ENCODE measurements at regions not wholly inside any gene's neighbourhood (a gene's known extent, or its start where the extent isn't known, plus 50 kb on each side); places are given as distances from the start of the nearest gene placed in this dataset.

DNA sequence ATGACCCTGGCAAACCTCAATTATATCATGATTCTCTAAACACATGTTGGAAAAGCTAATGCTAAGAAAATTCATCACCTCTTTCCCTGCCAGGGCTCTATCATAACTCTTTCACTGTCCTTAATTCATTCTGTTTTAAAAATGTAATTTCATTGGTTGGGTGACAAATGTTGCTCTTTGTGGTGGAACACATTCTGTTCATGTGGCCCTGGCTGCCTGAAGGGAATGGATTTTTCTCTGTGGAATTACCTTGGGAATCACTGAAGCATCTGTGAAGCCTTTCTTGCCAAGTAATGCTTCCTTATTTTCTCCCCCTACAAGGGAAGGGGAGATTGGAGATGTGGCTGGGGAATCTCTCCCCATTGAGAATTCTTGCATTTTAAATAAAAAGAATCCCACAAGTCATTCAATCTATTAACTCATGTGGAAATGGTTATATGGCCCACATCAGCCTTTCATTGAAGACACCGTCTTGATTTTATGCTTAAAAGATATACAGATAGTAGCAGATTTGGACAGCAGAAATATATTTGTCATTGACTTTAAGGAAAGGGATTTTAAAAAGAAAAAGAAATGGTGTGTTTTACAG is 201.8 kb upstream of the NMUR2 start:
- TF ChIP-seq, protein P1, sequence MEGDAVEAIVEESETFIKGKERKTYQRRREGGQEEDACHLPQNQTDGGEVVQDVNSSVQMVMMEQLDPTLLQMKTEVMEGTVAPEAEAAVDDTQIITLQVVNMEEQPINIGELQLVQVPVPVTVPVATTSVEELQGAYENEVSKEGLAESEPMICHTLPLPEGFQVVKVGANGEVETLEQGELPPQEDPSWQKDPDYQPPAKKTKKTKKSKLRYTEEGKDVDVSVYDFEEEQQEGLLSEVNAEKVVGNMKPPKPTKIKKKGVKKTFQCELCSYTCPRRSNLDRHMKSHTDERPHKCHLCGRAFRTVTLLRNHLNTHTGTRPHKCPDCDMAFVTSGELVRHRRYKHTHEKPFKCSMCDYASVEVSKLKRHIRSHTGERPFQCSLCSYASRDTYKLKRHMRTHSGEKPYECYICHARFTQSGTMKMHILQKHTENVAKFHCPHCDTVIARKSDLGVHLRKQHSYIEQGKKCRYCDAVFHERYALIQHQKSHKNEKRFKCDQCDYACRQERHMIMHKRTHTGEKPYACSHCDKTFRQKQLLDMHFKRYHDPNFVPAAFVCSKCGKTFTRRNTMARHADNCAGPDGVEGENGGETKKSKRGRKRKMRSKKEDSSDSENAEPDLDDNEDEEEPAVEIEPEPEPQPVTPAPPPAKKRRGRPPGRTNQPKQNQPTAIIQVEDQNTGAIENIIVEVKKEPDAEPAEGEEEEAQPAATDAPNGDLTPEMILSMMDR (IDR thresholded peaks at IDR 0.05; ENCODE audit: insufficient read depth, low read depth, low read length, missing control alignments) = no peak
- H3K4me3 ChIP-seq (ENCODE audit: low read depth, low read length) = no peak overlapping the region
- no peak for DNase-seq (ENCODE audit: low read depth)

DNA sequence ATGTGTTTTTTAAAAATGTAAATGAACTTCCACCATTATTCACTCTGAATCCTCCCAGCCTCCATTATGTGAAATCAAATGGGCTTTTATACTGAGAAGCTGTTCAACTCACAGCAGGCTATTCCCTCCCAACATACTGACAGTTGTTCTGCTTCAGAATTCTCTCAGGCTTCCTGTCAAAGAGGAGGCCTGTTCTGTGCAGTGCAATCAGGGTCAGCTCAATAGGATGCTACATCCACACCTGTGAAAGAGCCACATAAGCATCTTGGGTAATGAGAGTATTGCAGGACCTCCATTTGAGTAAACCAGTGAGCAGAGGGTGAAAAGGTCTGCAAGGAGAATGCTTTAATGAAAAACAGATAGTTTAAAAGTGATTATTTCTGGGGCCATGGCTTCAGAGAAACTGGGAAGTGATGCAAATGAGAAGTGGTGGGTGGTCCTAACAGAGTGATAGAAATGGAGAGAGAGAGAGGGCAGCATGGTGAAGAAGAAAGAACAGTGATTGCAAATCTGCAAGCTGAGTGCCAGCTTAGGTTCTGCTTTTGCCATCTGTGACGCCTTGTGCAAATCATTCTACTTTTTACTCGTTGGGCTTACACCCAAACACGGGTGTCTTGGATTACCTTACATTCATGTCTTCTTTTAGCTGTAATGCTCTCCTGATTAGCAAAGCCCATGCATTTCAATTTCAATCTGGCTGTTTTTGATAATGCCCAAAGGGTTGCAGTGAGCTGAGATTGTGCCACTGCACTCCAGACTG is 202.5 kb upstream of the NMUR2 start:
- no peak overlapping the region for H3K4me3 ChIP-seq (ENCODE audit: low read depth, low read length)
- TF ChIP-seq, protein P1 (IDR thresholded peaks at IDR 0.05; ENCODE audit: insufficient read depth, low read depth, low read length, missing control alignments) = no peak
- DNase-seq (ENCODE audit: low read depth) = no peak

DNA sequence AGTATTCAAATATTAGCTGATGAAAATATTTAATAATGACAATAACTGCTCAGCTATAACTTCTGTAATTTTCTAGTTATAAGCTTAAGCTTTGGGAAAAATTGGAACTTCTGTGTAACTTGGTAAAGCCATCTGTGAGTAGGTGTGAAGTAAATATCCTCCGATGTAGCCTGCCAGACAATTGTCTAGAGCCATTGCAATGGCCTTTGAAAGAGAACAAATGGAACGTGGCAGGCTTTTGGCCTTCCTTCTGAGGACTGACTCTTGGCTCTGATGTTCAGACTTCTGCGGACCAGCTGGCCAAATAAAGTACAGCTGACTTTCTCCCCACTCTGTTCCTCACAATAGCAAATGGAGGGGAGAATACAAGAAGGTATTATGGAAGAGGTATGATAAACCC is 203.4 kb upstream of the NMUR2 start:
- TF ChIP-seq, protein P1 (IDR thresholded peaks at IDR 0.05; ENCODE audit: insufficient read depth, low read depth, low read length, missing control alignments) = no peak
- DNase-seq (ENCODE audit: low read depth) = no peak
- H3K4me3 ChIP-seq (ENCODE audit: low read depth, low read length) = no peak overlapping the region

DNA sequence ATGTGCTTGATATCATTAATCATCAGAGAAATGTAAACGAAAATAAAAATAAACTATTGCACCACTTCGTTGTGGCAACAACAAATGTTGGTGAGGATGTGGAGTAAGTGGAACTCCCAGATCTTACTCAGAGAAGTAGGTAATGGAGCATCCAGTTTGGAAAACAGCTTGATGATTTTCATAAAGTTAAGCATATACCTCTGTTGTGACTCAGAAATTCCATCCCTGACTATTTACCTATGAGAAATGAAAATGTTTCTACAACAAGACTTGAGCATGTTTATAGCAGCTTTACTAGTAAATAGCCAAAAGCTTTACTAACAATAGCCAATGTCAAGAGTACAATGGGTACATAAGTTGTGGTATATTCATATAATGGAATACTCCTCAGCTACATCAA is 214.7 kb upstream of the NMUR2 start:
- H3K4me3 ChIP-seq (ENCODE audit: low read depth, low read length) = no peak overlapping the region
- TF ChIP-seq, protein P1 (IDR thresholded peaks at IDR 0.05; ENCODE audit: insufficient read depth, low read depth, low read length, missing control alignments) = no peak
- no peak for DNase-seq (ENCODE audit: low read depth)

DNA sequence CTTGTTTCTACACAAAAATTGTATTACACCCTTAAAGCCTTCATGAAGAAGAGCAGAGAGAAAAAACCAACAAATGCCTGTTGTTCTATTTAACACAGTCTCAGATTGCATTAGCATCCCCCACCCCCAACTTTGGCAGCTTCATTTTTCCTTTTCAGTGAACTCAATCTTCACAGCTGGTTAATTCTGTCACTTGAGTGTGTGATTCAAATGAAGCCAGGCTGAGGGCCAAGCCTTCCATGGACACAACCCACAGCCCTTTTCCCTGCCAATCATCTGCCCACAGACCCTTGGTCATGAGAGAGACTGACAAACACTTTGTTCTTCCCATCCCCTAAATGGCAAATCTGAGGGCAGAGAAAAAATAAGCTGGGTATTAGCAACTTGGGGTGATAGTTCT is 217.5 kb upstream of the NMUR2 start:
- TF ChIP-seq, protein P1 (IDR thresholded peaks at IDR 0.05; ENCODE audit: insufficient read depth, low read depth, low read length, missing control alignments) = no peak
- H3K4me3 ChIP-seq (ENCODE audit: low read depth, low read length) = no peak overlapping the region
- DNase-seq (ENCODE audit: low read depth) = no peak

DNA sequence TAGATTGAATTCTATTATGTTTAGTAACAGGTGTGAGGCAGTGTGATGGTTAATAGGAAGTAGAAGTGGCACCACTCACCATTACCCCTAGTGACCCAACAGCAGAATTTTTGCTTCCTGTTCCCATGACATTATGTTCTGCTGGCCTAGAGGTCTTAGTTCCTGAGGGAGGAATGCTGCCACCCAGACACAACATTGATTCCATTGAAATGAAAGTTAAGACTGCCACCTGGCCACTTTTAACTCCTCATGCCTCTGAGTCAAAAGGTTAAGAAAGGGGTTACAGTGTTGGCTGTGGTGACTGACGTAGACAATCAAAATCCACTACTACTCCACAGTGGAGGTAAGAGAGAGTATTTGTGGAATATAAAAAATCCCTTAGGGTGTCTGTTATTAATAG is 218.9 kb upstream of the NMUR2 start:
- no peak for DNase-seq (ENCODE audit: low read depth)
- H3K4me3 ChIP-seq (ENCODE audit: low read depth, low read length) = no peak overlapping the region
- TF ChIP-seq, protein P1 (IDR thresholded peaks at IDR 0.05; ENCODE audit: insufficient read depth, low read depth, low read length, missing control alignments) = no peak

Measured in GM12865 (cell line).